GM23338 (cell line): ENCODE measurements at regions not wholly inside any gene's neighbourhood (a gene's known extent, or its start where the extent isn't known, plus 50 kb on each side); places are given as distances from the start of the nearest gene placed in this dataset.

ENCODE experiments used
- ATAC-seq: fragments of 200-7000 bp; cut with Tn5 transposase; 3 replicates; pipeline ENCODE4 v1.9.1; 2020
- DNase-seq: peaks from one replicate; pipeline ENCODE4 v3.0.0-alpha.2; 2015; ENCODE audit warnings: low spot score
- H2AFZ ChIP-seq: fragments of 200-600 bp; sonication (generic); 2 replicates; pipeline ENCODE4 v1.8.0; 2016; ENCODE audit warnings: antibody characterized with exemption, mild to moderate bottlenecking, moderate library complexity
- H3F3A ChIP-seq: fragments of 200-600 bp; sonication (generic); replicated peaks from 2 replicates; pipeline ENCODE4 v1.8.0; 2017; ENCODE audit warnings: antibody characterized with exemption, mixed run types, low read depth
- H3K27ac ChIP-seq: fragments of 200-600 bp; sonication (generic); 2 replicates; pipeline ENCODE4 v1.6.1; 2016; ENCODE audit warnings: low read depth
- H3K27me3 ChIP-seq: fragments of 200-600 bp; sonication (generic); 2 replicates; pipeline ENCODE4 v1.8.0; 2016; ENCODE audit warnings: mild to moderate bottlenecking, mixed run types, moderate library complexity; ENCODE audit not compliant: insufficient read depth
- H3K36me3 ChIP-seq: fragments of 200-600 bp; sonication (generic); 2 replicates; pipeline ENCODE4 v1.8.0; 2016; ENCODE audit warnings: mild to moderate bottlenecking; ENCODE audit not compliant: insufficient read depth
- H3K4me1 ChIP-seq: fragments of 200-600 bp; sonication (generic); 2 replicates; pipeline ENCODE4 v1.8.0; 2016; ENCODE audit warnings: mild to moderate bottlenecking, moderate library complexity; ENCODE audit not compliant: insufficient read depth
- H3K4me2 ChIP-seq: fragments of 200-600 bp; sonication (generic); 2 replicates; pipeline ENCODE4 v1.7.1; 2017; ENCODE audit warnings: mixed run types
- H3K4me3 ChIP-seq: fragments of 200-600 bp; sonication (generic); 2 replicates; pipeline ENCODE4 v1.6.1; 2016; ENCODE audit warnings: mixed run types
- H3K79me2 ChIP-seq: fragments of 200-600 bp; sonication (generic); replicated peaks from 2 replicates; pipeline ENCODE4 v1.8.0; 2017; ENCODE audit warnings: mild to moderate bottlenecking; ENCODE audit not compliant: insufficient read depth
- H3K9me2 ChIP-seq: fragments of 200-600 bp; sonication (generic); 2 replicates; pipeline ENCODE4 v1.8.0; 2017; ENCODE audit not compliant: insufficient read depth
- H4K20me1 ChIP-seq: fragments of 200-600 bp; sonication (generic); replicated peaks from 2 replicates; pipeline ENCODE4 v1.8.0; 2017; ENCODE audit warnings: mild to moderate bottlenecking; ENCODE audit not compliant: insufficient read depth
- H3K27ac Mint-ChIP-seq: 2 replicates; pipeline ENCODE4 v1.8.0; 2020; ENCODE audit warnings: inconsistent platforms, mild to moderate bottlenecking, moderate library complexity, mixed read lengths
- H3K27me3 Mint-ChIP-seq: 3 replicates; pipeline ENCODE4 v1.8.0; 2022; ENCODE audit warnings: low read depth, mild to moderate bottlenecking, moderate library complexity, mixed read lengths, inconsistent platforms; ENCODE audit not compliant: insufficient read depth, poor library complexity
- H3K36me3 Mint-ChIP-seq: 3 replicates; pipeline ENCODE4 v1.8.0; 2021; ENCODE audit warnings: low read depth, mild to moderate bottlenecking, inconsistent platforms, moderate library complexity, mixed read lengths
- H3K4me1 Mint-ChIP-seq: 3 replicates; pipeline ENCODE4 v1.8.0; 2020; ENCODE audit warnings: mild to moderate bottlenecking, inconsistent platforms, mixed read lengths
- H3K4me3 Mint-ChIP-seq: 3 replicates; pipeline ENCODE4 v1.8.0; 2021; ENCODE audit warnings: moderate library complexity, mild to moderate bottlenecking, inconsistent platforms, mixed read lengths
- H3K9me3 Mint-ChIP-seq: 3 replicates; pipeline ENCODE4 v1.8.0; 2020; ENCODE audit warnings: moderate library complexity, mild to moderate bottlenecking, inconsistent platforms, mixed read lengths
- CTCF ChIP-seq, 2 experiments: fragments of 200-600 bp in 1 of 2; sonication (generic) in 1 of 2; conservative IDR thresholded peaks; 2 replicates each; pipeline versions ENCODE4 v1.5.1 to v1.6.1; 2016 to 2017; ENCODE audit warnings: antibody characterized with exemption in 2 of 2, low read depth in 2 of 2, mild to moderate bottlenecking in 2 of 2, moderate library complexity in 1 of 2
- ETS1 ChIP-seq: IDR thresholded peaks from 2 replicates; pipeline ENCODE4 v1.6.1; 2016; ENCODE audit warnings: antibody characterized with exemption
- EZH2 ChIP-seq: fragments of 200-600 bp; sonication (generic); IDR thresholded peaks from one replicate; pipeline ENCODE4 v1.8.0; 2017; ENCODE audit warnings: antibody characterized with exemption, mild to moderate bottlenecking, low read depth; ENCODE audit not compliant: unreplicated experiment
- EZH2phosphoT487 ChIP-seq: fragments of 200-600 bp; sonication (generic); IDR thresholded peaks from one replicate; pipeline ENCODE4 v1.8.1; 2018; ENCODE audit warnings: antibody characterized with exemption; ENCODE audit not compliant: unreplicated experiment
- JUNB ChIP-seq: IDR thresholded peaks from one replicate; pipeline ENCODE4 v1.6.1; 2016; ENCODE audit warnings: antibody characterized with exemption; ENCODE audit not compliant: unreplicated experiment
- NANOG ChIP-seq: IDR thresholded peaks from 2 replicates; pipeline ENCODE4 v1.6.1; 2016; ENCODE audit warnings: antibody characterized with exemption, borderline replicate concordance
- REST ChIP-seq: IDR thresholded peaks from one replicate; pipeline ENCODE4 v1.6.1; 2018; ENCODE audit warnings: antibody characterized with exemption; ENCODE audit not compliant: unreplicated experiment
- STAT1 ChIP-seq: IDR thresholded peaks from one replicate; pipeline ENCODE4 v1.6.1; 2016; ENCODE audit warnings: antibody characterized with exemption; ENCODE audit not compliant: unreplicated experiment
- ZNF114 ChIP-seq: fragments of 250-450 bp; sonication (Bioruptor Pico); IDR thresholded peaks from 2 replicates; pipeline ENCODE4 v1.5.0; 2020; ENCODE audit warnings: mild to moderate bottlenecking, moderate library complexity
- ZNF462 ChIP-seq: fragments of 250-450 bp; sonication (Bioruptor Pico); IDR thresholded peaks from 2 replicates; pipeline ENCODE4 v1.5.0; 2020; ENCODE audit warnings: mild to moderate bottlenecking, moderate library complexity

GRCh38 chr18:30405038-30405437, 637.5 kb downstream of the DSC3 start:
- Histone ChIP-seq H3K9me2 (no peaks in the 10 kb centered on the region; the same call in 1 of the 2 replicates), H3K4me2 (no peak overlapping the region), H3K4me3 (no peak overlapping the region), H3K79me2 (no peaks in the 10 kb centered on the region), H3K4me1 (no peaks in the 10 kb centered on the region), H4K20me1 (no peaks in the 10 kb centered on the region), H3F3A (no peaks in the 10 kb centered on the region), H3K27me3 (no peaks in the 10 kb centered on the region), H3K36me3 (no peaks in the 10 kb centered on the region), H2AFZ (no peak overlapping the region), H3K27ac (no peak overlapping the region)
- H3K4me3 Mint-ChIP-seq: no peak overlapping the region
- no peaks in the 10 kb centered on the region for H3K27me3 Mint-ChIP-seq
- H3K27ac Mint-ChIP-seq: no peak overlapping the region
- ATAC-seq: no peak
- no peak for DNase-seq
- H3K36me3 Mint-ChIP-seq: peaks cover 13% of the 10 kb centered on the region; the same call in 2 of the 3 replicates
- TF ChIP-seq ZNF114 (no peak), NANOG (no peak), JUNB (no peak), EZH2phosphoT487 (no peak), ZNF462 (CRISPR knock-in tag) (no peak), CTCF (conservative IDR thresholded peaks at IDR 0.05; ENCODE audit: low read depth in 2 of 2) (no peak), ETS1 (no peak), STAT1 (no peak), EZH2 (no peak), REST (no peak)
- H3K4me1 Mint-ChIP-seq: no peaks in the 10 kb centered on the region
- H3K9me3 Mint-ChIP-seq: peaks cover 15% of the 10 kb centered on the region
